K562 (cell line): ENCODE measurements at regions not wholly inside any gene's neighbourhood (a gene's known extent, or its start where the extent isn't known, plus 50 kb on each side); places are given as distances from the start of the nearest gene placed in this dataset.

Experiments
- CCAR2 ChIP-seq: fragments of 200-400 bp; formaldehyde crosslinking; IDR thresholded peaks from 2 replicates; pipeline ENCODE4 v1.6.1; 2017; ENCODE audit warnings: mild to moderate bottlenecking, low read depth, low read length
- KAT7 ChIP-seq: sonication (generic); formaldehyde crosslinking; IDR thresholded peaks from 2 replicates; pipeline ENCODE4 v1.8.0; 2022; ENCODE audit warnings: missing genetic modification reagents, mild to moderate bottlenecking, borderline replicate concordance
- MYNN ChIP-seq, 2 experiments: sonication (generic); formaldehyde crosslinking in 1 of 2; IDR thresholded peaks; 2 replicates each; pipeline versions ENCODE4 v1.5.0 to v1.6.1; 2016 to 2020; ENCODE audit warnings: antibody characterized with exemption in 1 of 2, missing genetic modification reagents in 1 of 2
- SUPT5H ChIP-seq: fragments of 450-650 bp; IDR thresholded peaks from 2 replicates; pipeline ENCODE4 v1.6.1; 2016
- TF ChIP-seq, protein P1 (sequence below), 2 experiments: fragments of 200-800 bp in 1 of 2; sonication (Bioruptor generic) in 1 of 2; sonication (generic) in 1 of 2; formaldehyde crosslinking in 1 of 2; IDR thresholded peaks in 1 of 2; conservative IDR thresholded peaks in 1 of 2; 2 replicates each; pipeline versions ENCODE4 v1.5.0 to v1.6.1; 2016 to 2020; ENCODE audit warnings: missing compliant biosample characterization in 1 of 2, missing genetic modification characterization in 1 of 2, missing genetic modification reagents in 1 of 2
- TF ChIP-seq, protein P2 (sequence below): sonication (generic); formaldehyde crosslinking; IDR thresholded peaks from 2 replicates; pipeline ENCODE4 v1.8.0; 2023; ENCODE audit warnings: missing genetic modification reagents, mild to moderate bottlenecking, borderline replicate concordance
- TF ChIP-seq, protein P3 (sequence below): sonication (generic); formaldehyde crosslinking; IDR thresholded peaks from 2 replicates; pipeline ENCODE4 v1.8.1; 2022; ENCODE audit warnings: missing genetic modification reagents
- TF ChIP-seq, protein P4 (sequence below): sonication (generic); formaldehyde crosslinking; IDR thresholded peaks from 2 replicates; pipeline ENCODE4 v1.5.0; 2020; ENCODE audit warnings: missing genetic modification reagents
- TF ChIP-seq, protein P5 (sequence below): sonication (generic); formaldehyde crosslinking; IDR thresholded peaks from 2 replicates; pipeline ENCODE4 v1.8.1; 2022; ENCODE audit warnings: missing genetic modification reagents
- TF ChIP-seq, protein P6 (sequence below): sonication (generic); formaldehyde crosslinking; IDR thresholded peaks from 2 replicates; pipeline ENCODE4 v1.8.0; 2022; ENCODE audit warnings: mild to moderate bottlenecking, missing genetic modification reagents

DNA sequence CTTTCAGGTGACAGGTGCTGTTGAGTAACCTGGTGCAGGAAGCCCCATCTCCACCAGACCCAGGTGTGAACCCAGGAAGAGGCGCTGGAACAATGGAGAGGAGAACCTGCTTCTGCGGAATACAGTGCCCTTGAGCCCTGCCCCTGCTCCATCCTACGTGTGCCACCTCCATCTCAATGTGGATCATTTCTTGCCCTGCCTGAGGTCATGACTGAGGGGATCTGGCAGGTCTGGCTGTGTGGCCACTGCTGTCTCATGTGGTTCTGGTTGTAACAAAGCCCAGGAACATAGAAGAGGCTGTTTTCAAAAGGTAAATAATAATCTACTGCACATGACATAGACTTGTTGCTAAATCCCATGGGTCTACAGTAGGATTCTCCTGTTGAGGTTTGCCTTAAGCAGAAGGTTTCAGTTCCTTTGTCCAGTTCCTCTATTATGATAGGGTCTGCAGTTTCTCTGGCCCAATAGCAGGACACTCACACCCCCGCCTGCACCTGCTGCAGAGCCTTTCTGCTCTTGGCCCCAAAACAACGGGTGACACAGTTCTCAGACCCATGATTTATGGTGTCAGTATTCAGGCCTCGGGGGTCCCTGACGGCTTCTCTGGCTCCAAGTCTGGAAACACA is 113.5 kb upstream of the IGLL5 start (continued):
- TF ChIP-seq, protein P1, sequence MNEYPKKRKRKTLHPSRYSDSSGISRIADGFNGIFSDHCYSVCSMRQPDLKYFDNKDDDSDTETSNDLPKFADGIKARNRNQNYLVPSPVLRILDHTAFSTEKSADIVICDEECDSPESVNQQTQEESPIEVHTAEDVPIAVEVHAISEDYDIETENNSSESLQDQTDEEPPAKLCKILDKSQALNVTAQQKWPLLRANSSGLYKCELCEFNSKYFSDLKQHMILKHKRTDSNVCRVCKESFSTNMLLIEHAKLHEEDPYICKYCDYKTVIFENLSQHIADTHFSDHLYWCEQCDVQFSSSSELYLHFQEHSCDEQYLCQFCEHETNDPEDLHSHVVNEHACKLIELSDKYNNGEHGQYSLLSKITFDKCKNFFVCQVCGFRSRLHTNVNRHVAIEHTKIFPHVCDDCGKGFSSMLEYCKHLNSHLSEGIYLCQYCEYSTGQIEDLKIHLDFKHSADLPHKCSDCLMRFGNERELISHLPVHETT (CRISPR knock-in tag; conservative IDR thresholded peaks at IDR 0.05 in 1 of 2, IDR thresholded peaks at IDR 0.05 in 1 of 2), result peak in 1 of 2 experiments; percentile 59; a peak in 1 of 4 replicates
- TF ChIP-seq, protein P2, sequence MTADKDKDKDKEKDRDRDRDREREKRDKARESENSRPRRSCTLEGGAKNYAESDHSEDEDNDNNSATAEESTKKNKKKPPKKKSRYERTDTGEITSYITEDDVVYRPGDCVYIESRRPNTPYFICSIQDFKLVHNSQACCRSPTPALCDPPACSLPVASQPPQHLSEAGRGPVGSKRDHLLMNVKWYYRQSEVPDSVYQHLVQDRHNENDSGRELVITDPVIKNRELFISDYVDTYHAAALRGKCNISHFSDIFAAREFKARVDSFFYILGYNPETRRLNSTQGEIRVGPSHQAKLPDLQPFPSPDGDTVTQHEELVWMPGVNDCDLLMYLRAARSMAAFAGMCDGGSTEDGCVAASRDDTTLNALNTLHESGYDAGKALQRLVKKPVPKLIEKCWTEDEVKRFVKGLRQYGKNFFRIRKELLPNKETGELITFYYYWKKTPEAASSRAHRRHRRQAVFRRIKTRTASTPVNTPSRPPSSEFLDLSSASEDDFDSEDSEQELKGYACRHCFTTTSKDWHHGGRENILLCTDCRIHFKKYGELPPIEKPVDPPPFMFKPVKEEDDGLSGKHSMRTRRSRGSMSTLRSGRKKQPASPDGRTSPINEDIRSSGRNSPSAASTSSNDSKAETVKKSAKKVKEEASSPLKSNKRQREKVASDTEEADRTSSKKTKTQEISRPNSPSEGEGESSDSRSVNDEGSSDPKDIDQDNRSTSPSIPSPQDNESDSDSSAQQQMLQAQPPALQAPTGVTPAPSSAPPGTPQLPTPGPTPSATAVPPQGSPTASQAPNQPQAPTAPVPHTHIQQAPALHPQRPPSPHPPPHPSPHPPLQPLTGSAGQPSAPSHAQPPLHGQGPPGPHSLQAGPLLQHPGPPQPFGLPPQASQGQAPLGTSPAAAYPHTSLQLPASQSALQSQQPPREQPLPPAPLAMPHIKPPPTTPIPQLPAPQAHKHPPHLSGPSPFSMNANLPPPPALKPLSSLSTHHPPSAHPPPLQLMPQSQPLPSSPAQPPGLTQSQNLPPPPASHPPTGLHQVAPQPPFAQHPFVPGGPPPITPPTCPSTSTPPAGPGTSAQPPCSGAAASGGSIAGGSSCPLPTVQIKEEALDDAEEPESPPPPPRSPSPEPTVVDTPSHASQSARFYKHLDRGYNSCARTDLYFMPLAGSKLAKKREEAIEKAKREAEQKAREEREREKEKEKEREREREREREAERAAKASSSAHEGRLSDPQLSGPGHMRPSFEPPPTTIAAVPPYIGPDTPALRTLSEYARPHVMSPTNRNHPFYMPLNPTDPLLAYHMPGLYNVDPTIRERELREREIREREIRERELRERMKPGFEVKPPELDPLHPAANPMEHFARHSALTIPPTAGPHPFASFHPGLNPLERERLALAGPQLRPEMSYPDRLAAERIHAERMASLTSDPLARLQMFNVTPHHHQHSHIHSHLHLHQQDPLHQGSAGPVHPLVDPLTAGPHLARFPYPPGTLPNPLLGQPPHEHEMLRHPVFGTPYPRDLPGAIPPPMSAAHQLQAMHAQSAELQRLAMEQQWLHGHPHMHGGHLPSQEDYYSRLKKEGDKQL (CRISPR knock-in tag), result 0 out of 2 replicates have a peak, but pooled peaks have one; percentile 66
- TF ChIP-seq, protein P3, sequence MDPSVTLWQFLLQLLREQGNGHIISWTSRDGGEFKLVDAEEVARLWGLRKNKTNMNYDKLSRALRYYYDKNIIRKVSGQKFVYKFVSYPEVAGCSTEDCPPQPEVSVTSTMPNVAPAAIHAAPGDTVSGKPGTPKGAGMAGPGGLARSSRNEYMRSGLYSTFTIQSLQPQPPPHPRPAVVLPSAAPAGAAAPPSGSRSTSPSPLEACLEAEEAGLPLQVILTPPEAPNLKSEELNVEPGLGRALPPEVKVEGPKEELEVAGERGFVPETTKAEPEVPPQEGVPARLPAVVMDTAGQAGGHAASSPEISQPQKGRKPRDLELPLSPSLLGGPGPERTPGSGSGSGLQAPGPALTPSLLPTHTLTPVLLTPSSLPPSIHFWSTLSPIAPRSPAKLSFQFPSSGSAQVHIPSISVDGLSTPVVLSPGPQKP (CRISPR knock-in tag), result peak; percentile 89; the same call in 1 of the 2 replicates
- TF ChIP-seq CCAR2 (no peak), MYNN (IDR thresholded peaks at IDR 0.05) (no peak), MYNN (CRISPR knock-in tag; IDR thresholded peaks at IDR 0.05) (0 out of 2 replicates have a peak, but pooled peaks have one; percentile 26), KAT7 (peak; percentile 44; the same call in 1 of the 2 replicates), SUPT5H (no peak)
- TF ChIP-seq, protein P4, sequence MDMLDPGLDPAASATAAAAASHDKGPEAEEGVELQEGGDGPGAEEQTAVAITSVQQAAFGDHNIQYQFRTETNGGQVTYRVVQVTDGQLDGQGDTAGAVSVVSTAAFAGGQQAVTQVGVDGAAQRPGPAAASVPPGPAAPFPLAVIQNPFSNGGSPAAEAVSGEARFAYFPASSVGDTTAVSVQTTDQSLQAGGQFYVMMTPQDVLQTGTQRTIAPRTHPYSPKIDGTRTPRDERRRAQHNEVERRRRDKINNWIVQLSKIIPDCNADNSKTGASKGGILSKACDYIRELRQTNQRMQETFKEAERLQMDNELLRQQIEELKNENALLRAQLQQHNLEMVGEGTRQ (CRISPR knock-in tag), result peak; percentile 42; the same call in 1 of the 2 replicates
- TF ChIP-seq, protein P5, sequence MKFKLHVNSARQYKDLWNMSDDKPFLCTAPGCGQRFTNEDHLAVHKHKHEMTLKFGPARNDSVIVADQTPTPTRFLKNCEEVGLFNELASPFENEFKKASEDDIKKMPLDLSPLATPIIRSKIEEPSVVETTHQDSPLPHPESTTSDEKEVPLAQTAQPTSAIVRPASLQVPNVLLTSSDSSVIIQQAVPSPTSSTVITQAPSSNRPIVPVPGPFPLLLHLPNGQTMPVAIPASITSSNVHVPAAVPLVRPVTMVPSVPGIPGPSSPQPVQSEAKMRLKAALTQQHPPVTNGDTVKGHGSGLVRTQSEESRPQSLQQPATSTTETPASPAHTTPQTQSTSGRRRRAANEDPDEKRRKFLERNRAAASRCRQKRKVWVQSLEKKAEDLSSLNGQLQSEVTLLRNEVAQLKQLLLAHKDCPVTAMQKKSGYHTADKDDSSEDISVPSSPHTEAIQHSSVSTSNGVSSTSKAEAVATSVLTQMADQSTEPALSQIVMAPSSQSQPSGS (CRISPR knock-in tag), result peak; percentile 72
- TF ChIP-seq, protein P6, sequence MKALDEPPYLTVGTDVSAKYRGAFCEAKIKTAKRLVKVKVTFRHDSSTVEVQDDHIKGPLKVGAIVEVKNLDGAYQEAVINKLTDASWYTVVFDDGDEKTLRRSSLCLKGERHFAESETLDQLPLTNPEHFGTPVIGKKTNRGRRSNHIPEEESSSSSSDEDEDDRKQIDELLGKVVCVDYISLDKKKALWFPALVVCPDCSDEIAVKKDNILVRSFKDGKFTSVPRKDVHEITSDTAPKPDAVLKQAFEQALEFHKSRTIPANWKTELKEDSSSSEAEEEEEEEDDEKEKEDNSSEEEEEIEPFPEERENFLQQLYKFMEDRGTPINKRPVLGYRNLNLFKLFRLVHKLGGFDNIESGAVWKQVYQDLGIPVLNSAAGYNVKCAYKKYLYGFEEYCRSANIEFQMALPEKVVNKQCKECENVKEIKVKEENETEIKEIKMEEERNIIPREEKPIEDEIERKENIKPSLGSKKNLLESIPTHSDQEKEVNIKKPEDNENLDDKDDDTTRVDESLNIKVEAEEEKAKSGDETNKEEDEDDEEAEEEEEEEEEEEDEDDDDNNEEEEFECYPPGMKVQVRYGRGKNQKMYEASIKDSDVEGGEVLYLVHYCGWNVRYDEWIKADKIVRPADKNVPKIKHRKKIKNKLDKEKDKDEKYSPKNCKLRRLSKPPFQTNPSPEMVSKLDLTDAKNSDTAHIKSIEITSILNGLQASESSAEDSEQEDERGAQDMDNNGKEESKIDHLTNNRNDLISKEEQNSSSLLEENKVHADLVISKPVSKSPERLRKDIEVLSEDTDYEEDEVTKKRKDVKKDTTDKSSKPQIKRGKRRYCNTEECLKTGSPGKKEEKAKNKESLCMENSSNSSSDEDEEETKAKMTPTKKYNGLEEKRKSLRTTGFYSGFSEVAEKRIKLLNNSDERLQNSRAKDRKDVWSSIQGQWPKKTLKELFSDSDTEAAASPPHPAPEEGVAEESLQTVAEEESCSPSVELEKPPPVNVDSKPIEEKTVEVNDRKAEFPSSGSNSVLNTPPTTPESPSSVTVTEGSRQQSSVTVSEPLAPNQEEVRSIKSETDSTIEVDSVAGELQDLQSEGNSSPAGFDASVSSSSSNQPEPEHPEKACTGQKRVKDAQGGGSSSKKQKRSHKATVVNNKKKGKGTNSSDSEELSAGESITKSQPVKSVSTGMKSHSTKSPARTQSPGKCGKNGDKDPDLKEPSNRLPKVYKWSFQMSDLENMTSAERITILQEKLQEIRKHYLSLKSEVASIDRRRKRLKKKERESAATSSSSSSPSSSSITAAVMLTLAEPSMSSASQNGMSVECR (CRISPR knock-in tag), result peak; percentile 54; the same call in 1 of the 2 replicates
